H1 (cell line): ENCODE measurements at regions not wholly inside any gene's neighbourhood (a gene's known extent, or its start where the extent isn't known, plus 50 kb on each side); places are given as distances from the start of the nearest gene placed in this dataset.

ENCODE experiments used
- CTCF ChIP-seq, 3 experiments: IDR thresholded peaks; 1 replicate in 2 of 3; 2 replicates in 1 of 3; pipeline versions ENCODE4 v1.5.1 to v1.6.1; 2011; ENCODE audit warnings: low read length in 3 of 3, mild to moderate bottlenecking in 3 of 3, inconsistent platforms in 2 of 3, low read depth in 1 of 3, moderate library complexity in 1 of 3; ENCODE audit not compliant: insufficient read depth in 1 of 3; ENCODE audit errors: control extremely low read depth in 1 of 3
- GABPA ChIP-seq: IDR thresholded peaks from 2 replicates; pipeline ENCODE4 v1.6.1; 2011; ENCODE audit warnings: mild to moderate bottlenecking, low read length, moderate library complexity, borderline replicate concordance; ENCODE audit not compliant: insufficient read depth
- SRF ChIP-seq: IDR thresholded peaks from 2 replicates; pipeline ENCODE4 v1.6.1; 2011; ENCODE audit warnings: mild to moderate bottlenecking, low read depth, low read length, moderate library complexity
- ZNF274 ChIP-seq: IDR thresholded peaks from 2 replicates; pipeline ENCODE4 v1.7.0; 2012; ENCODE audit warnings: low read length, borderline replicate concordance; ENCODE audit errors: extremely low read depth

GRCh38 chr16:79845033-79845733 lies 244.6 kb upstream of the MAF start (continued):
- no peak for TF ChIP-seq CTCF (IDR thresholded peaks at IDR 0.05; ENCODE audit: control extremely low read depth in 1 of 3, insufficient read depth in 1 of 3, low read depth in 1 of 3, low read length in 3 of 3)
- no peak for TF ChIP-seq GABPA
- no peak for TF ChIP-seq ZNF274
- no peak for TF ChIP-seq SRF
- TF ChIP-seq, all 59 proteins: peak for 0
